Mammary epithelial cell (primary cell): ENCODE measurements at regions not wholly inside any gene's neighbourhood (a gene's known extent, or its start where the extent isn't known, plus 50 kb on each side); places are given as distances from the start of the nearest gene placed in this dataset.

ENCODE experiments used
- EZH2 ChIP-seq: IDR thresholded peaks from 2 replicates; pipeline ENCODE4 v1.6.1; 2012; ENCODE audit warnings: low read length, inconsistent platforms, borderline replicate concordance
- TF ChIP-seq, protein P1 (sequence below), 2 donors: IDR thresholded peaks in 1 of 2; conservative IDR thresholded peaks in 1 of 2; 2 replicates each; pipeline ENCODE4 v1.5.1; 2011 to 2012; ENCODE audit warnings: inconsistent platforms in 2 of 2, low read length in 2 of 2, mild to moderate bottlenecking in 2 of 2, control low read depth in 1 of 2, low read depth in 1 of 2; ENCODE audit not compliant: insufficient read depth in 1 of 2; ENCODE audit errors: extremely low read depth in 1 of 2

DNA sequence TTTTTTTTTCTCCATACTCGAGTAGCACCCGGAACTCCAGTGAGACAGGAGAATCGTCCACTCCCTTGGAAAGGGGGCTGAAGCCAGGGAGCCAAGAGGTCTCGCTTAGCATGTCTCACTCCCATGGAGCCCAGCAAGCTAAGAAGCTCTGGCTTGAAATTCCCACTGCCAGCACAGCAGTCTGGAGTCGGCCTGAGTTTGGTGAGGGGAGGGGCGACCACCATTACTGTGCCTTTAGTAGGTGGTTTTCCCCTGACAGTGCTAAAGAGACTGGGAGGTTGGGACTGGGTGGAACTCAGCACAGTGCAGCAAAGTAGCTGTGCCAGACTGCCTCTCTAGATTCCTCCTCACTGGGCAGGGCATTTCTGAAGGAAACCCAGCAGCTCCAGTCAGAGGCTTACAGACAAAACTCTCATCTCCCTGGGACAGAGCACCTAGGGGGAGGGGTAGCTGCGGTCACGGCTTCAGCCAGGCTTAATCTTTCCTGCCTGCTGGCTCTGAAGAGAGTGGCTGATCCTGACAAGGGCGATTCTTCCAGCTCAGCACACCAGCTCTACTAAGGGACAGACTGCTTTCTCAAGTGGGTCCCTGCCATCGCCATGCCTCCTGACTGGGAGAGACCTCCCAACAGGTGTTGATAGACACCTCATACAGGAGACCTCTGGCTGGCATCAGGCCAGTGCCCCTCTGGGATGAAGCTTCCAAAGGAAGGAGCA is 414.5 kb upstream of the ZNF608 start:
- TF ChIP-seq, protein P1, sequence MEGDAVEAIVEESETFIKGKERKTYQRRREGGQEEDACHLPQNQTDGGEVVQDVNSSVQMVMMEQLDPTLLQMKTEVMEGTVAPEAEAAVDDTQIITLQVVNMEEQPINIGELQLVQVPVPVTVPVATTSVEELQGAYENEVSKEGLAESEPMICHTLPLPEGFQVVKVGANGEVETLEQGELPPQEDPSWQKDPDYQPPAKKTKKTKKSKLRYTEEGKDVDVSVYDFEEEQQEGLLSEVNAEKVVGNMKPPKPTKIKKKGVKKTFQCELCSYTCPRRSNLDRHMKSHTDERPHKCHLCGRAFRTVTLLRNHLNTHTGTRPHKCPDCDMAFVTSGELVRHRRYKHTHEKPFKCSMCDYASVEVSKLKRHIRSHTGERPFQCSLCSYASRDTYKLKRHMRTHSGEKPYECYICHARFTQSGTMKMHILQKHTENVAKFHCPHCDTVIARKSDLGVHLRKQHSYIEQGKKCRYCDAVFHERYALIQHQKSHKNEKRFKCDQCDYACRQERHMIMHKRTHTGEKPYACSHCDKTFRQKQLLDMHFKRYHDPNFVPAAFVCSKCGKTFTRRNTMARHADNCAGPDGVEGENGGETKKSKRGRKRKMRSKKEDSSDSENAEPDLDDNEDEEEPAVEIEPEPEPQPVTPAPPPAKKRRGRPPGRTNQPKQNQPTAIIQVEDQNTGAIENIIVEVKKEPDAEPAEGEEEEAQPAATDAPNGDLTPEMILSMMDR (conservative IDR thresholded peaks at IDR 0.05 in 1 of 2, IDR thresholded peaks at IDR 0.05 in 1 of 2; ENCODE audit: extremely low read depth in 1 of 2, insufficient read depth in 1 of 2, low read depth in 1 of 2, low read length in 2 of 2): no peak
- no peak for TF ChIP-seq EZH2
